ENCODE measurements at regions not wholly inside any gene's neighbourhood (a gene's known extent, or its start where the extent isn't known, plus 50 kb on each side); places are given as distances from the start of the nearest gene placed in this dataset.

- peaks cover 6% of the 10 kb centered on the region for H3K27me3 ChIP-seq (ENCODE audit: control insufficient read depth, insufficient read depth, low read length, poor library complexity, severe bottlenecking)
Observed at GRCh38 chr16:79864032-79864780, 263.7 kb upstream of the MAF start.

GRCh38 chr16:79863128-79864031 lies 262.8 kb upstream of the MAF start:
- no peak for TF ChIP-seq CTCF (conservative IDR thresholded peaks at IDR 0.05)
- no peak for DNase-seq
- H3K27ac Mint-ChIP-seq, result no peak overlapping the region
- peaks cover 9% of the 10 kb centered on the region for H3K27me3 Mint-ChIP-seq (ENCODE audit: insufficient read depth)
- H3K4me3 Mint-ChIP-seq, result no peak overlapping the region
- Histone ChIP-seq H3K9me3 (ENCODE audit: control insufficient read depth, low read length) (no peaks in the 10 kb centered on the region), H3K27me3 (ENCODE audit: control insufficient read depth, insufficient read depth, low read length, poor library complexity, severe bottlenecking) (peaks cover 5% of the 10 kb centered on the region), H3K27ac (ENCODE audit: low read depth, low read length) (no peak overlapping the region), H3K9ac (ENCODE audit: extremely low read depth, low read length, poor library complexity, severe bottlenecking) (no peak overlapping the region), H3K36me3 (ENCODE audit: control insufficient read depth, insufficient read depth, low read length) (no peaks in the 10 kb centered on the region), H3K4me1 (ENCODE audit: control insufficient read depth, insufficient read depth, low read length) (no peaks in the 10 kb centered on the region), H3K4me3 (ENCODE audit: low read length) (no peak overlapping the region)
- H3K36me3 Mint-ChIP-seq (ENCODE audit: low read depth), result no peaks in the 10 kb centered on the region
- H3K4me1 Mint-ChIP-seq, result peaks cover 12% of the 10 kb centered on the region
- H3K9me3 Mint-ChIP-seq, result no peaks in the 10 kb centered on the region
- 90 to 96% methylated on average over 4 to 7 of the region's 7 CpGs for WGBS, 2 experiments (ENCODE audit: insufficient coverage in 1 of 2, insufficient read length in 1 of 2)

More at GRCh38 chr16:79864032-79864780, 263.7 kb upstream of the MAF start:
- Mint-ChIP-seq H3K27me3 (ENCODE audit: insufficient read depth) (peaks cover 12% of the 10 kb centered on the region), H3K27ac (no peak overlapping the region), H3K4me3 (no peak overlapping the region), H3K36me3 (ENCODE audit: low read depth) (no peaks in the 10 kb centered on the region), H3K9me3 (no peaks in the 10 kb centered on the region), H3K4me1 (peaks cover 12% of the 10 kb centered on the region)
- no peaks in the 10 kb centered on the region for H3K36me3 ChIP-seq (ENCODE audit: control insufficient read depth, insufficient read depth, low read length)
- no peak overlapping the region for H3K4me3 ChIP-seq (ENCODE audit: low read length)
- H3K9ac ChIP-seq (ENCODE audit: extremely low read depth, low read length, poor library complexity, severe bottlenecking), result no peak overlapping the region
- no peaks in the 10 kb centered on the region for H3K4me1 ChIP-seq (ENCODE audit: control insufficient read depth, insufficient read depth, low read length)
- WGBS, 2 experiments (ENCODE audit: insufficient coverage in 1 of 2, insufficient read length in 1 of 2), result 88 to 96% methylated on average over 5 to 6 of the region's 8 CpGs
- H3K27ac ChIP-seq (ENCODE audit: low read depth, low read length), result no peak overlapping the region
- H3K9me3 ChIP-seq (ENCODE audit: control insufficient read depth, low read length), result no peaks in the 10 kb centered on the region
- DNase-seq, result no peak
- no peak for TF ChIP-seq CTCF (conservative IDR thresholded peaks at IDR 0.05)

- Mint-ChIP-seq H3K4me3 (no peak overlapping the region), H3K9me3 (no peaks in the 10 kb centered on the region), H3K27ac (no peak overlapping the region), H3K4me1 (peaks cover 12% of the 10 kb centered on the region), H3K27me3 (ENCODE audit: insufficient read depth) (peaks cover 9% of the 10 kb centered on the region), H3K36me3 (ENCODE audit: low read depth) (no peaks in the 10 kb centered on the region)
- Histone ChIP-seq H3K4me1 (ENCODE audit: control insufficient read depth, insufficient read depth, low read length) (no peaks in the 10 kb centered on the region), H3K9ac (ENCODE audit: extremely low read depth, low read length, poor library complexity, severe bottlenecking) (no peak overlapping the region), H3K36me3 (ENCODE audit: control insufficient read depth, insufficient read depth, low read length) (no peaks in the 10 kb centered on the region), H3K27ac (ENCODE audit: low read depth, low read length) (no peak overlapping the region), H3K4me3 (ENCODE audit: low read length) (no peak overlapping the region), H3K27me3 (ENCODE audit: control insufficient read depth, insufficient read depth, low read length, poor library complexity, severe bottlenecking) (peaks cover 5% of the 10 kb centered on the region), H3K9me3 (ENCODE audit: control insufficient read depth, low read length) (no peaks in the 10 kb centered on the region)
- TF ChIP-seq CTCF (conservative IDR thresholded peaks at IDR 0.05), result no peak
- 97% methylated on average over 5 to 7 of the region's 7 CpGs for WGBS, 2 experiments (ENCODE audit: insufficient coverage in 1 of 2, insufficient read length in 1 of 2)
- DNase-seq, result no peak
Observed at GRCh38 chr16:79862601-79863000, 262.1 kb upstream of the MAF start.
